ENCODE measurements at regions not wholly inside any gene's neighbourhood (a gene's known extent, or its start where the extent isn't known, plus 50 kb on each side); places are given as distances from the start of the nearest gene placed in this dataset.

DNA sequence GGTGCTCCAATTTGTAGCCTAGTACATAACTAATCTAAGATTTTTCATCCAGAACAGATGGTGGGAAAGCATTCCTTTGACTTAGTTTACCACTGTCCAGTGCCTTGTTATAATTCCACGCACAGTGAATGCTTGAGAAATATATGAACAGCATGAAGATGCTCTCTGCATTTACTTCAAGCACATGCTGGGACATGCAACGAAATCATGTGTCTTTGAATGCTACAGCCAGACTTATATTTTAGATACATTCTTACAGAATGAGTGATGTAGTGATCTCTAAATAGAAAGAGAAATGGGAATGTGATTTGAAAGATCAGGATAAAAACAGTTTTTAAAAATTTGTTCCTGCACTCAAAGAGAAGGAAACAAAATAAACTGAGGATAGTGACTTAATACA lies 398.3 kb downstream of the FBXO15 start:
- DNase-seq (ENCODE audit: low spot score in 2 of 2) (no peak), FAIRE-seq (no peak)

DNA sequence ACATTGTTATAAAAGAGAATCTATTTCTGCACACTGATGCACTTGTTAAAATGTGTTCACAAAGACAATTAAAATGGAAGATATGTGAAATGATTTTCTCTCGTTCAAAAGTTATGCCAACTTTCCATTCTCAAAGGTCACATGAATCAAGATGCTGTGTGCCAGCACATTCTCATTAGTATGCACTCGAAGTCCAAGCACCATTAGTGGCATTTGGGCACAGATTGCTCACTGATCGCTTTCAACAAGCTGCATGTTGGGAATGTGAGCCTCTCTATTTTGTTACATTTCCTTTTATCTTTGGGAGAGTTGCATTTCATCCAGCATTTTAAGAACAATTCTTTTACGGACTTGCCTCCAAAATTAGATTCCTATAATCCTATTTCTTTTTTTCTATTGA lies 398.9 kb downstream of the FBXO15 start:
- no peak for FAIRE-seq
- no peak for DNase-seq (ENCODE audit: low spot score in 2 of 2)

DNA sequence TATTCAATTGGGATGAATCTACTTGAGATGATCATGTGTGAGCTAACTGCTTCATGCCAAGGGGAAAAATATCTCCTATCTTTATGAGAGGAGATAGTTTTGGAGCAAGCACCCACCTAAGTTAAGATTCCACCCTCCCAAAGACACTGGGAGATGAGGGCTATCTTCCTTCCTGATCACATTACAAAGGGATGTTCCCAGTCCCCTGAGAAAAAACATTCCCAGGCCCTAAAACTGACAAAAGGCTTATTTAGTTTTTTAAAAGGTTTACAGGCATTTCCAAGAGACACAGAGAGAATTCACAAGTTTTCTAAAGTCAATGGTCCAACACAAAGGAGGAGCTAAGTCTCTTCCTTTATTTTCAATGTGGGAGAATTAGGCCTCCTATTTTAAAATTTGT lies 401.5 kb downstream of the FBXO15 start:
- DNase-seq (ENCODE audit: low spot score in 2 of 2) (no peak), FAIRE-seq (no peak)

DNA sequence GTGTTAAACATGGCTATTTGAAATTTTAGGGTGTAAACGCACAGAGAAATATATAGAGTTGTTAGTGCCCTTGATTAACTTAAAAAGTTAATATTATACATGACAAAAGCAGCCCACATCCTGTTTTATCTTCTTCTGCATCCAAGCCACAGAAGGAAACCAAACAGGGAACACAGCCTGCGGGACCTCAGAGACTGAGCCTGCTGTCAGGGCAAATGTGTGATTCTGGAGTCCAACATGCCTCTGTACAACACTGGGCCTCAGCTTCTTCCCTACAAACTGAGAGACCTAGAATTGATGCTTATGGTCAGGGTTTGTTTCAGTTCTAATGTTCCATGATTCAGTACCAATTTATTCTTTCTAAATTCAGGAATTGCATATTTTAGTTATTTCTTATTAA lies 404.7 kb downstream of the FBXO15 start:
- DNase-seq (ENCODE audit: low spot score in 2 of 2) (no peak), FAIRE-seq (no peak)

DNA sequence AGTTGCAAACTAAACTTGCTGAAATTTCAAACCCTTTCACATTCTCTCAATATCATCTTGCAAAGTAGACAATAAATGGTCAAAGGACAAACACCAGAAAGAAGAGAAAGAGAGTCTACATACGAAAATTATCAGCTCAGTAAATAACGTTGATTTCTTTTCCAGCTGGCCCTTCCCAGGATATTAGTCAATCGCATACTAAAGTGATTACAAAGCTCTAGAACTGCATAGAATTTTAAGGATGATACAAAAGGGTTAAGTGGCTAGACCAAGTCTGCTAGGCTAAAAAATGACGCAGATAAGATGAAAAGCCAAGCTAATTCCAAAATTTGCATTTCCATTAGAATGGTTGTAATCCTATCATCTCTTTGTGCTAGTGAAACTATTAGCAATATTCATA lies 405.7 kb downstream of the FBXO15 start:
- FAIRE-seq, result no peak
- DNase-seq (ENCODE audit: low spot score in 2 of 2), result no peak

DNA sequence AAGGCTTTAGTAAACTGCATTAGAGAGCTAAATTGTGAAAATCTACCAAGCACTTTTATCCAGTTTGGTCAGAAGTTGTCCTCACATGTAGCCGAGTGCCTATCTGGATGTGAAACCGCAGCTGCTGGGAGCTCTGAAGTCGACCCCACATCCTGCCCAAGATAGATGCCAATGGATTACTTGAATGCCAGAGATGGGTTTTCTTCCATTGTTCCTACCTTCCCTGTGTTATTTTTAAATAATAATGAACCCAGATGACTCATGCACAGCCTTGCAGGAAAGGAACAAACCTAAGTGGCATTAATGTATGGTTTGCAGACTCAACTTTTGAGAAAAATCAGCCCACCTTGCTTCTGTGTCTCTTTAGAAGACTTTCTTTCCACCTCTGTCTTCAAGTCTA lies 408.5 kb downstream of the FBXO15 start:
- DNase-seq (ENCODE audit: low spot score in 2 of 2) (no peak), FAIRE-seq (no peak)

DNA sequence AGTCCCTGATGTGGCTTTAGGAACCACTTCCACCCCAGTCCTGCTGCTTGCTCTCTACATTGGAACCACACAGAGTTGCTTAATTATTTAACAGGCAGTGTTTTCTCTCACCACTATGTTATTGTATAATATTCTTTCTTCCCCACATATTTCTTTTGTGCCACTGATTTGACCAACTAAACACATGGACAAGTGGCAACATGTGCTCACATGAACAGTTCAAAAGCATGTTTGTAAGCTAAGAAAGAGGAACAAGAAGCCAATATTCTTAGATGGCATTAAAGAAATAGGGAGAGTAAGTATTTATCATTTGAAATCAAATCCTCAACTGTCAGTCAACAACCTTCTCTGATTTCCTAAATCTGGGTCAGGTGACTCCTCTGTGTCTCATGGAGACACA lies 409.6 kb downstream of the FBXO15 start:
- DNase-seq (ENCODE audit: low spot score in 2 of 2), result no peak
- no peak for FAIRE-seq

DNA sequence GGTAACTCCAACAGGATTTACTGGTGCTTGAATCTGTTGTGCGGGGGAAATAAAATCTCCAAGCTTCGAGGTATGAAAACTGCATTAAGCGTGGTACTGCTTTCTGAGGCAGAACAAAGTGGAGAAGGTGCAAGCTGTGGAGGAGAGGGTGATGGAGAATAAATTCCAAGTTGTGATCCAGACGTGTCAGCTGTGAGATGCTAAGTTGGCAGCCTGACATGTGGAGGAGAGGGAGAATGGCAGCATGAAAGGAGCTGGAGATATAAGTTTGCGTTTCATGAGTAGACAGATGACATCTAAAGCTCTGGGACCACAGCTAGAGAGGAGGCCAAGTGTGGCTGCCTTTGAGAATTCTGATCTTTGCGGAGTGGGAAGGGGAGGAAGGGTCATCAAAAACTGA lies 411.8 kb downstream of the FBXO15 start:
- DNase-seq (ENCODE audit: low spot score in 2 of 2) (no peak), FAIRE-seq (no peak)

DNA sequence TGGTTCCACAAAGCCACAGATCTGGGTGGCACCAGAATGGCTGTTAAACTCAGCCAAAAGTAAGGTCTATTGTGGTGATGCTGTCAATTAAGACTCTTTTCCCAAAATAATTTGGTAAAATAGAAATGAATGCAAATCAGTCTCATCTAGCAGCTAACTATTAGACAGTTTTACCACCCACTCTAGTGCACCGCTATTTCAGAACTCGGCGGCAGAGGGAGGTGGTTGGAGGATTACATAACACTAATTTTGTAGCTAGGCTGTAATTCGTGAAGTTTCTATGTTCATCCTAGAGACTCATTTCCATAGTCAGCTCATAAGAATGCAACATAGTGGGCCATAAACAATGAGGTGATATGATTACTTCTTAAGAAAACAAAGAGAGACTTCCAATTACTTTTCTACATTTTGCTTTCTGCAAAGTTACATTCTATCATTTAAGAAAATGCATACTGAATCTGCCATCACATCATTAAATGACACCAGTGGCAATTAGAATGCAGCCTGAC lies 413.8 kb downstream of the FBXO15 start:
- DNase-seq (ENCODE audit: low spot score in 2 of 2), result no peak

DNA sequence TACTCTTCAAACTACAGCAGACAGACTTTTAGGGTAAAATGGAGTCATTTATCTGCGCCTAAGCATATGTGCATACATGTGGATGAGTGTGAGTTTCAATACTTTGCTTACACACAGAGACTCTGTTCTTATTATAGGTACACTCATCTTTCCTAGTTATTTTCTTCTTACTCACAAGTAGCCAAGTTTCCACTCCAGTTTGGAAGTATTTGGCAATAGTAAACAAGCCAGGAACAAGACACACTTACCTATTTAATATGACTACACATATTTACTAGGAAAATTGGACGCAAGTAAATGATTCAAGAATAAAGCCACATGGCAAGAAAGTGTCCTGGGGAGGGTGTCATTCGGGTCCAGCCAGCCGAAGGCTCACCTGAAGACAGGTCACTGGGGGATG lies 414.3 kb downstream of the FBXO15 start:
- DNase-seq (ENCODE audit: low spot score in 2 of 2) (no peak), FAIRE-seq (no peak)

More for the DNA sequence above, 413.8 kb downstream of the FBXO15 start:
- FAIRE-seq, result no peak

DNA sequence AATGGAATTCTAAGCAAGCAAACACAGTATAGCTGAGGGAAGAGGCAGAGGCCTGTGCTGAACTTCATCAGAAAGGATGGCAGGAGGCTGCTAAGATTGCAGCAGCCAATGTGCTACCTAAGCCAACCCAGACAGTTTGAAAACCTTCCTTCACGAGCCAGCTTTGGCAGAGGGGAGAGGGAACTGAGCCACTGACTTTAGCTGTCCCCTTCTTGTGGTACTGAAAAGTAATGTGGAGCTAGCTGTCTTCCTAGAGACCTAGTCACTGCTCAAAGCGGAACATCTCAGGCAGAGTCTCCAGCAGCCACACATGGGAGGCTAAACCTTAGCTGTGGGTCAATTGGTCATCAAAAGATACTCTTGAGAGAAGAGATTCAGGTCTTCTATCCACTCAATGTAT lies 419.0 kb downstream of the FBXO15 start:
- DNase-seq (ENCODE audit: low spot score in 2 of 2) (no peak), FAIRE-seq (no peak)

DNA sequence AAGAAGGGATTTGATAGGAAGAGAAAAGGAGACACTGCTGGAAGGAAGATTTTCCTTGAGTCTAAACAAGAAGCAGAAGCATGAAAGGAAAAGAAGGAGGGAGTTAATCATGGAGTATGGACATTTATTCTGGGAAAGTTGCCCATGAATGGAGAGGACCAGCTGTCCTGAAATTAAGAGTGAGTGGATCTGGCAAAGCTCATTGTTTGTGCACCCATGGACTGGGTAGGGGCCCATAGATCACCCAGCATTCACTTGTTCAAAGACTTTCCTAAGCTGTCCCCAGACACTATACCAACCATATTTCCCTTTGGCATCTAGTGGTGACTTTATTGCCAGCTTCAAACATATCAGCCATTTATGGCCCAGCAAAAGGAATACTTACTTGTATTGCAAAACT lies 422.7 kb downstream of the FBXO15 start:
- DNase-seq (ENCODE audit: low spot score in 2 of 2) (no peak), FAIRE-seq (no peak)

DNA sequence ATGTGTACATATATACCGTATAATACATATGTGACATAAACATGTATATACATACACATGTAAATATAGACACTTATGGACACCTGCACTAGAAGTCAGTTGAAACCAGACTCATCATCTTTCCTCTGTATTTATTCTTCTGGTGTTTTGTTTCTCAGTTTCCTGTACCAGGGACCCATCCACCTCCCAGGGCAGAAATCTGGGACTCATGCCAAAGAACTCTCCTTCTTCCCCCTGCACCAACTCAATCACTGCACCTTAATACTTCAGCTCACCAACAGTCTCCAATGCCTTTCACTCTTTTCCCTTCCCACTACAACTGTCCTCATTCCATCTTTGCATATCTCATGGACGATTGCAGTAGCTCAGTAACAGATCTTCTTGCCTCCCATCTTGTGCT lies 428.0 kb downstream of the FBXO15 start:
- FAIRE-seq, result no peak
- no peak for DNase-seq (ENCODE audit: low spot score in 2 of 2)

DNA sequence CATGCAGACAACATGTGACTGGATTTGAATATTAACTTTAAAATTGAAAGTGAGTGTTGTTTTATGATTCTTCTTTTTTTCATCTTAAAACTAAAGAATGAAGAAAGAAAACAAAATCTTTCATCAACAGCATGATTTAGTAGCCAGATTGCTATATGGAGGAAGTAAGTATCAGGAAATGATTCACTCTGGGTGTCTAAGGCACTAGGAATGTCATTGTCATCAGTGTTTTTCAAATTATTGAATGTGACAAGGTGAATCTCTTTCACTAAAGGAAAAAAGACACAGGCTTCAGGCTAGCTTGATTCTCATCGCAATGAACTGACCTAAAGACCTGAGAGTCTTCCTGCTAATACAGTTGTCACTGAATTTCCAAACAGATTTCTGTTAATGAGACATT lies 430.1 kb downstream of the FBXO15 start:
- DNase-seq (ENCODE audit: low spot score in 2 of 2) (no peak), FAIRE-seq (no peak)

DNA sequence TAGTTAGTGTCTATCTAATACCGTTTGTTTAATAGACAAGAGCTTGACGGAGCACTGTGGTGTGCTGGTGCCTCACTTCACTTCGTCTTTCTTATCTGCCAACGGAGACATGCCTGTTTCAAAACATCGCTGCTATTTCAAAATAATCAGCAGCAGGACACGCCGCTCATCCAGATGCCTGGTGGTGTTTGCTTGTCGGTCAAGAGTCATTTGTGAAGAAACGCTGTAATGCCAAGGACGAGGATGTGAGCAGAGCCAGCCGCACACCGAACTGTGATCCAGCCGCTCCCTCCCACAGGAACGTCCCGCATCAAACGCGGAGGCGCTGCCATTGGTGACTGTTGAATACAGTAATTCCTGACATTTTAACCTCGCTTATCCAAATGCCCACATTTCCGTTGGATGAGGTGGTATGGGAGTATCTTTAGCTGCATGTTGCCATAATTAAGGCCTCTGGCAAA lies 432.4 kb downstream of the FBXO15 start:
- FAIRE-seq (no peak), DNase-seq (ENCODE audit: low spot score in 2 of 2) (no peak)

DNA sequence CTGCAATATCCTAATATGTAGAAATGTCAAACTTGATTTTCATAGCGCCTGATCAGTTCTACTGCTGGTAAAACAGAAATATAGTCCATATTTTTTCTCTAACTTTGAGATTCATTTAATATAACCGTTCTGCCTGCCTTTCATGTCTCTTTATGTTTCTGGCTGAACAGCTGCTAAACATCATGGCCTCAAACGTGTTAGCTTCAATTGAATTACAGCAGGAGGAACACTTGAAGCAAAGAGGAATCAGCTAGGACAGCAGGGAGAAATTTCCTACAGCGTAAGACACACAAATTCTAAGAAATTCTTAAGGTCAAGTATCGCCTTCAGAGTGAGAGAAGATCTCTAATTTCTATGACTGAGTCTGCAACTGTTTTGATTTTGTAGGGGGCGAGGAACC lies 433.2 kb downstream of the FBXO15 start:
- no peak for DNase-seq (ENCODE audit: low spot score in 2 of 2)
- no peak for FAIRE-seq

DNA sequence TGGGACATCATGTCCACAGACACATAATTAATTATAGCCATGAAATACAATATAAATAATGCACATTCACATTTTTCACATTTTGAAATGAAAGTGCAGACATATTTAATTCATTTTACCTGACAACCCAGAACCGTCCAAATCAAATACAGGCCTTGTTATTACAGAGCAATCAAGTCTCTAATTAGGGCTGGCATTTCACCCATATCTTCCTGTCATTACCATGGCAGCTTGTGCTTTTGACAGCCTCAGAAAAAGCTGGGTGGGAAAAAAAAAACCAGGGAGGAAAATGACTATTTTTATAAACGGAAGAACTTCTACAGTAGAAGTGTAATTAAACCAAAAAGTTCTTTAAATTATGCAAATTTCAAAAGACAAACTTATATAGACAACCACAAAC lies 436.4 kb downstream of the FBXO15 start:
- FAIRE-seq (no peak), DNase-seq (ENCODE audit: low spot score in 2 of 2) (no peak)

DNA sequence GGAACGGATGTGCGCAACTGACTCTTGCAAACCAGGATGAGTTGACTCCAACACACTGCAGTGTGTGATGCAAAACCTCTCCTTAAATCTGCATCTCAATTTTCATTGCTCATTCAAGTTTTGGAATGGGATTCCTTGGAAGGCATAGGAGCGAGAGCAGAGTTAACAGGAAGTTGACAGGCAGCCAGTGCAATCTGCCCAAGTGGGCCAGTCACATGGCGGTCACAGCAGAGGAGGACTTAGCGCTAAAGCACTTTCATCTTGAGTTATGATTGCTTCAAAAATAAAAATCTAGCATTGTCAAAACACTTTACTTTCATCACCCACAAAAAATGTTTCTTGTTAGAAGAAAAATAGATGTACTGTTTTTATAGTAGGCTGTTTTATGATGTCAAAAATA lies 439.0 kb downstream of the FBXO15 start:
- DNase-seq (ENCODE audit: low spot score in 2 of 2), result no peak

DNA sequence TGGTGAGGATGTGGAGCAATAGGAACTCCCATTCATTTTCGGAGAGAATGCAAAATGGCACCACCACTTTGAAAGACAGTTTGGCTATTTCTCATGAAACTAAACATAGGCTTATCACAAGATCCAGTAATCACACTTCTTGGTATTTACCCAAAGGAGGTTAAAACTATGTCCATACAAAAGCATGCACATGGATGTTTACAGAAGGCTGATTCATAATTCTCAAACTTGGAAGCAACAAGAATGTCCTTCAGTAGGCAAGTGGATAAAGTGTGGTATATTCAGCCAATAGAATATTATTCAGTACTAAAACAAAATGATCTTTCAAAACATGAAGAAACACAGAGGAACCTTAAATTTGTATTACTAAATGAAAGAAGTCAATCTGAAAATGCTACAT lies 440.6 kb downstream of the FBXO15 start:
- no peak for FAIRE-seq
- no peak for DNase-seq (ENCODE audit: low spot score in 2 of 2)

More for the DNA sequence above, 439.0 kb downstream of the FBXO15 start:
- FAIRE-seq, result no peak

DNA sequence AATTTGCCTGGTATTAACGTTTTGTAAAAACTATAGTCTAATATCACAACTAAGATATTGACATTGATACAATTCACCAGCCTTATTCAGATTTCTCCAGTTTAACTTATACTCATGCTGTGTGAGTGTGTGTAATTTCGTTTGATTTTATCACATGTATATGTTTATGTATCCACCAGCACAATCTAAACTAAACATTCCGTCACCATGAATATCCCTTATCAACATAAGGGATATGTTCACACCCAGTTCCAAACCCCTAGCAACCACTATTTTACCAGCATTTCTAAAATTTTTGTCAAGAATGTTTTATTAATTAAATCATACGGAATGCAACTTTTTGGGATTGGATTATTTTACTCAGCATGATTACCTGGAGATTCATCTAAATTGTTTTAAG lies 450.3 kb downstream of the FBXO15 start:
- FAIRE-seq (no peak), DNase-seq (ENCODE audit: low spot score in 2 of 2) (no peak)

DNA sequence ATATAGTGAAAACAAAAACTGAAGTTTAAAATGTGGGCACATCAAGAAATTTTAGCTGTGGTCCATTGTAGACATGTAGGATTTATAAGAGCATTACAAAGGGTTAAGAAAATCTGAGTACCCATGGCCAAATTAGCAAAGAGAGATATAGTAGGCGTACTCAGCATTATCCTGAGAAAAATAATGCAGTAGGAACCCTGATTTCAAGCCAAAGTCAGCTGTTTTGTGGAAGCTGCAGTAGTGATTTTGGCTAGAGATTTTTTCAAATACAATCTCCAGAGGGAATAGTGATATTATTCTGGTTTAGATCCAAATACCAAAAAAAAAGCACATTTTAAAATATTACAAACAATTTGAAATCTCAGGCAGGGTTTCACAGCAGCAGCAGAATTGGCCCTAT lies 450.9 kb downstream of the FBXO15 start:
- no peak for FAIRE-seq
- no peak for DNase-seq (ENCODE audit: low spot score in 2 of 2)

DNA sequence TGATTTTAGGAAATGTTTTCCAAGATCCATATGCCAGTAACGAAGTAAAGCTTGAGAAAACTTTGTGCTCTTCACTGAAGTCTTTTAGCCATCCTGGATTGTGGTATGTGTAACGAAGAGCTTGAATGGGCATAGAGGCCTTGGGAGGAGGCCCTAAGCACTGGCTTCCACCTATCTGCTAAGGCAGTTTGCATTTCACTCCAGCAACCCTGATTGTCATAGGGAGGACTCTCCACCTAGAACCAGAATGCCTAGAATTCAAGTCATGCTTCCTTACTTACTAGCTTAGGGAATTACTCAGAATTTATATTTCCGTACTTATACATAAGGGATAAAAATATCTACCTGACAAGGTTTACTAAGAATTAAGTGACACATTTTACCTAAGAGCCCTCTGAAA lies 451.5 kb downstream of the FBXO15 start:
- FAIRE-seq, result no peak
- no peak for DNase-seq (ENCODE audit: low spot score in 2 of 2)

DNA sequence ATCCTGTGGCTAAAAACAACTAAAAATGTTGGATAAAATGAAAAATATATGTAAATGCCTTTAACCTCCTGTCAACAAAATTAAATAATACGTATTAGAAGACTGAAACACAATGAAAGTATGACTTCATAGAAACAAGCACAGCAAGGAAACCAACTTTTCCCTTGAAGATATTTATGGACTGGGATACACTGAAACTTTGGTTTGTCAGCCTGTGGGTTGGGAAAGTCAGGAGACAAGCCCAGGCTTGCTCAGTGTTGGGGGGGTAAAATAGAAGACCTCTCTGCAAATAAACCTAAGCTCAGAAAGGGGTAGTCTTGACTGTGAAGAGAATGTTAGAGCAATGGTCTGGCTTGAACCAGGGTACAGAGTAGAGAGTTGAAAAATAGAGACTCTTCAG lies 454.5 kb downstream of the FBXO15 start:
- FAIRE-seq (no peak), DNase-seq (ENCODE audit: low spot score in 2 of 2) (no peak)
